Gastroesophageal sphincter (tissue), 3 donors: ENCODE measurements at regions not wholly inside any gene's neighbourhood (a gene's known extent, or its start where the extent isn't known, plus 50 kb on each side); places are given as distances from the start of the nearest gene placed in this dataset.

ENCODE experiments used
- CTCF ChIP-seq, 4 experiments: fragments of 200-600 bp in 2 of 4; fragments of 450-650 bp in 2 of 4; sonication (generic) in 1 of 4; IDR thresholded peaks; one replicate each; pipeline ENCODE4 v1.5.1; 2017 to 2019; ENCODE audit warnings: antibody characterized with exemption in 4 of 4, mild to moderate bottlenecking in 2 of 4, moderate library complexity in 2 of 4
- EP300 ChIP-seq: sonication (generic); formaldehyde crosslinking; IDR thresholded peaks from one replicate; pipeline ENCODE4 v1.6.1; 2017; ENCODE audit warnings: antibody characterized with exemption, mild to moderate bottlenecking
- POLR2AphosphoS5 ChIP-seq: sonication (generic); formaldehyde crosslinking; IDR thresholded peaks from one replicate; pipeline ENCODE4 v1.6.1; 2017; ENCODE audit warnings: antibody characterized with exemption

GRCh38 chr13:107846642-107847041, 368.7 kb downstream of the LIG4 start:
- TF ChIP-seq CTCF (IDR thresholded peaks at IDR 0.05) = no peak
- no peak for TF ChIP-seq POLR2AphosphoS5
- no peak for TF ChIP-seq EP300
